ENCODE measurements at regions not wholly inside any gene's neighbourhood (a gene's known extent, or its start where the extent isn't known, plus 50 kb on each side); places are given as distances from the start of the nearest gene placed in this dataset.

- Mint-ChIP-seq H3K4me1 (no peaks in the 10 kb centered on the region), H3K9me3 (no peaks in the 10 kb centered on the region), H3K4me3 (no peak overlapping the region), H3K36me3 (no peaks in the 10 kb centered on the region), H3K27me3 (ENCODE audit: low read depth in 3 of 3) (peaks cover 2 to 3% (median 3%) of the 10 kb centered on the region in 3 donors), H3K27ac (no peak overlapping the region)
- no peak for DNase-seq
Observed at GRCh38 chr2:6724605-6725140, 141.0 kb downstream of the CMPK2 start.

GRCh38 chr2:6728156-6728555 lies 137.6 kb downstream of the CMPK2 start:
- Mint-ChIP-seq H3K4me1 (no peaks in the 10 kb centered on the region), H3K4me3 (no peak overlapping the region), H3K27ac (no peak overlapping the region), H3K9me3 (peaks cover 0 to 1% (median 0%) of the 10 kb centered on the region in 6 donors), H3K36me3 (no peaks in the 10 kb centered on the region), H3K27me3 (ENCODE audit: low read depth in 3 of 3) (peaks cover 0 to 7% (median 5%) of the 10 kb centered on the region in 3 donors)
- DNase-seq: no peak

GRCh38 chr2:6730003-6730402 lies 135.7 kb downstream of the CMPK2 start:
- Mint-ChIP-seq H3K4me3 (no peak overlapping the region), H3K27me3 (ENCODE audit: low read depth in 3 of 3) (peaks cover 0 to 10% (median 8%) of the 10 kb centered on the region in 3 donors), H3K4me1 (no peaks in the 10 kb centered on the region)

GRCh38 chr2:6730649-6731532 lies 134.8 kb downstream of the CMPK2 start:
- Mint-ChIP-seq H3K36me3 (no peaks in the 10 kb centered on the region), H3K27me3 (ENCODE audit: low read depth in 3 of 3) (peaks cover 0 to 10% (median 7%) of the 10 kb centered on the region in 3 donors), H3K4me1 (no peaks in the 10 kb centered on the region), H3K9me3 (peaks cover 0 to 1% (median 0%) of the 10 kb centered on the region in 6 donors), H3K4me3 (no peak overlapping the region), H3K27ac (no peak overlapping the region)
- no peak for DNase-seq

More at GRCh38 chr2:6730003-6730402, 135.7 kb downstream of the CMPK2 start:
- no peak for DNase-seq
- H3K36me3 Mint-ChIP-seq: no peaks in the 10 kb centered on the region
- H3K27ac Mint-ChIP-seq: no peak overlapping the region
- H3K9me3 Mint-ChIP-seq: peaks cover 0 to 1% (median 0%) of the 10 kb centered on the region in 6 donors

- no peak overlapping the region for H3K4me3 Mint-ChIP-seq
- DNase-seq: no peak
- no peaks in the 10 kb centered on the region for H3K4me1 Mint-ChIP-seq
- peaks cover 2 to 11% (median 8%) of the 10 kb centered on the region in 3 donors for H3K27me3 Mint-ChIP-seq (ENCODE audit: low read depth in 3 of 3)
- peaks cover 0 to 5% (median 0%) of the 10 kb centered on the region in 6 donors for H3K9me3 Mint-ChIP-seq
- no peak overlapping the region for H3K27ac Mint-ChIP-seq
- no peaks in the 10 kb centered on the region for H3K36me3 Mint-ChIP-seq
Observed at GRCh38 chr2:6739547-6739946, 126.2 kb downstream of the CMPK2 start.

- Mint-ChIP-seq H3K4me3 (no peak overlapping the region), H3K9me3 (peaks cover 0 to 5% (median 0%) of the 10 kb centered on the region in 6 donors), H3K27ac (no peak overlapping the region), H3K36me3 (no peaks in the 10 kb centered on the region), H3K4me1 (no peaks in the 10 kb centered on the region), H3K27me3 (ENCODE audit: low read depth in 3 of 3) (peaks cover 3 to 11% (median 8%) of the 10 kb centered on the region in 3 donors)
- no peak for DNase-seq
Observed at GRCh38 chr2:6741229-6741628, 124.5 kb downstream of the CMPK2 start.

- no peak overlapping the region for H3K27ac Mint-ChIP-seq
- H3K36me3 Mint-ChIP-seq: no peaks in the 10 kb centered on the region
- no peaks in the 10 kb centered on the region for H3K4me1 Mint-ChIP-seq
- H3K4me3 Mint-ChIP-seq: no peak overlapping the region
- H3K27me3 Mint-ChIP-seq (ENCODE audit: low read depth in 3 of 3): peaks cover 3 to 21% (median 8%) of the 10 kb centered on the region in 3 donors
- DNase-seq: no peak
- peaks cover 0 to 5% (median 0%) of the 10 kb centered on the region in 6 donors for H3K9me3 Mint-ChIP-seq
Observed at GRCh38 chr2:6744038-6744437, 121.7 kb downstream of the CMPK2 start.

- Mint-ChIP-seq H3K27me3 (ENCODE audit: low read depth in 3 of 3) (peaks cover 3 to 20% (median 4%) of the 10 kb centered on the region in 3 donors), H3K9me3 (peaks cover 0 to 2% (median 0%) of the 10 kb centered on the region in 6 donors), H3K4me1 (no peaks in the 10 kb centered on the region), H3K27ac (no peak overlapping the region), H3K4me3 (no peak overlapping the region), H3K36me3 (no peaks in the 10 kb centered on the region)
- no peak for DNase-seq
Observed at GRCh38 chr2:6747433-6747832, 118.3 kb downstream of the CMPK2 start.

GRCh38 chr2:6748406-6749067 lies 117.2 kb downstream of the CMPK2 start:
- no peak for DNase-seq
- Mint-ChIP-seq H3K27ac (no peak overlapping the region), H3K9me3 (peaks cover 0 to 2% (median 0%) of the 10 kb centered on the region in 6 donors), H3K27me3 (ENCODE audit: low read depth in 3 of 3) (peaks cover 0 to 17% (median 5%) of the 10 kb centered on the region in 3 donors), H3K36me3 (no peaks in the 10 kb centered on the region), H3K4me3 (no peak overlapping the region), H3K4me1 (no peaks in the 10 kb centered on the region)

- H3K4me3 Mint-ChIP-seq: no peak overlapping the region
- no peak for DNase-seq
- H3K9me3 Mint-ChIP-seq: peaks cover 0 to 2% (median 0%) of the 10 kb centered on the region in 6 donors
- H3K36me3 Mint-ChIP-seq: no peaks in the 10 kb centered on the region
- H3K27ac Mint-ChIP-seq: no peak overlapping the region
- peaks cover 0 to 13% (median 6%) of the 10 kb centered on the region in 3 donors for H3K27me3 Mint-ChIP-seq (ENCODE audit: low read depth in 3 of 3)
- H3K4me1 Mint-ChIP-seq: no peaks in the 10 kb centered on the region
Observed at GRCh38 chr2:6749962-6750361, 115.7 kb downstream of the CMPK2 start.

- Mint-ChIP-seq H3K4me3 (no peak overlapping the region), H3K27ac (no peak overlapping the region), H3K27me3 (ENCODE audit: low read depth in 3 of 3) (peaks cover 0 to 13% (median 5%) of the 10 kb centered on the region in 3 donors), H3K4me1 (no peaks in the 10 kb centered on the region), H3K36me3 (no peaks in the 10 kb centered on the region), H3K9me3 (peaks cover 0 to 2% (median 0%) of the 10 kb centered on the region in 6 donors)
- no peak for DNase-seq
Observed at GRCh38 chr2:6750411-6751158, 115.1 kb downstream of the CMPK2 start.

- H3K36me3 Mint-ChIP-seq: no peaks in the 10 kb centered on the region
- peaks cover 0 to 2% (median 0%) of the 10 kb centered on the region in 6 donors for H3K9me3 Mint-ChIP-seq
- peaks cover 0 to 5% (median 2%) of the 10 kb centered on the region in 3 donors for H3K27me3 Mint-ChIP-seq (ENCODE audit: low read depth in 3 of 3)
- no peak overlapping the region for H3K27ac Mint-ChIP-seq
- no peaks in the 10 kb centered on the region for H3K4me1 Mint-ChIP-seq
- no peak overlapping the region for H3K4me3 Mint-ChIP-seq
- DNase-seq: no peak
Observed at GRCh38 chr2:6754419-6754818, 111.3 kb downstream of the CMPK2 start.

- Mint-ChIP-seq H3K9me3 (peaks cover 0 to 2% (median 0%) of the 10 kb centered on the region in 6 donors), H3K4me1 (no peaks in the 10 kb centered on the region), H3K36me3 (no peaks in the 10 kb centered on the region), H3K4me3 (no peak overlapping the region), H3K27ac (no peak overlapping the region), H3K27me3 (ENCODE audit: low read depth in 3 of 3) (peaks cover 0 to 4% (median 2%) of the 10 kb centered on the region in 3 donors)
- DNase-seq: no peak
Observed at GRCh38 chr2:6755456-6755855, 110.3 kb downstream of the CMPK2 start.
